HT1080 (cell line): ENCODE measurements at regions not wholly inside any gene's neighbourhood (a gene's known extent, or its start where the extent isn't known, plus 50 kb on each side); places are given as distances from the start of the nearest gene placed in this dataset.

Source experiments
- DNase-seq: peaks from one replicate; pipeline ENCODE4 v3.0.0-alpha.2; 2015; ENCODE audit warnings: low read depth

DNA sequence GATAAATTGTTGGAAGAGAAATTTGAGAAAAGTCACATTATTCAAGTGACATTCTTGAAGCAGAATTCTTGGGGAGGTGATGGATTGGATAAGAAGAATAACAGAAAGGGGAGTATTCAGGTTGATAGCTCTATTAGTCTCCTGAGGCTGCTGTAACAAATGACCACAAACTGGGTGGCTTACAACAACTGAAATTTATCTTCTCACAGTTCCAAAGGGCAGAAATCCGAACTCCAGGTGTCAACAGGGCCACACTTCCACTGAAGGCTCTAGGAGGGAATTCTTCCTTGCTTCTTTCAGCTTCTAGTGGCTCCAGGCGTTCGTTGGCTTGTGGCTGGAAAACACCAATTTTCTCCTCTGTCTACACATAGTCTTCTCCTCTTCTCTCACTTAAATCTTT is 99.8 kb downstream of the TES start:
- no peak for DNase-seq

DNA sequence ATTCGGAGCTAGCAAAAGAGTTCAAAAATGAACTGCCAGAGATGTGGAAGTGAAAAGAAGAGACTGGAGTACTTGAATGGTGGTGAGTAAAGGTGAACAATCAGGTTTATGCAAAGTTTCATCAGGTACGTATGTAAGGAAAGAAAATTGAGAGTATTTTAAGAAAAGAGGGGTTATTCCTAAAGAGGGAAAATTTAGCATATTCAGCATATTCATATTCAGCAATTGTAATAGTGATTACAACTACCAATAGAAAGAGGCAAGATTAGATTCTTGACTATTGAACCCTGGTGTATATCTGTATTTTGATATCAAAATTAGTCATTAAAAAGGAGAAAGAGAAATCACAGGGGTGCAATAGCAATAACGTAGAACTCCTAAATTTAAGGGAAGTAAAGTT is 100.9 kb downstream of the TES start:
- no peak for DNase-seq

DNA sequence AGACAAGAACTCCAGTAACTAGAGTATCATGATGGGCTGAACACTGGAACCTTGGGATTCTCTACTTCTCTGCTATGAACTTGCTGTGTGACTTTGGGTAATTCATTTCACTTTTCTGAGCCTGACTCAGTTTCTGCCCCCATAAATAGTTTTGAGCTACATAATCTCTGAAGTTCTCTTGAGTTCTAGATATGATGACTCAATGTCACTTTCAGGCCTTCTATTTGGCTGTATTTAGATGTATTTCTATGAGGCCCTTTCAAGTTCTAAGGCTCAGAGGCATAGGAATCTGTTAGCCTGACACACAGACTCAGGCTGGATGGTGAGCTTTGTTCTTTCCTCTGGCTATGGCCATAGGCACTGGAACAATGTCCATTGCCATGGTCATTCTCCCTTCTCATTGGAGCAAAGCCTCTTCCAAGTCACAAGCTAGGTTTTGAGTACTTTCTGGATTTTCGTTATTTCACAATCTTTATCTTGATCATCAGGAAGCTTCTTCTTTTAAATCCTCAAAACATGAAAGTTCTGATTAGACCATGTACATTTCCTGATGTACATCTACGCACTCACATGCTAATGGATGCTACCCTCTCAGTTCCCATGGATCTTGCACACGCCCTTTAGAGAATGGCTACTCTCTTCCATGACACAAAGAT is 101.6 kb downstream of the TES start:
- DNase-seq = no peak

DNA sequence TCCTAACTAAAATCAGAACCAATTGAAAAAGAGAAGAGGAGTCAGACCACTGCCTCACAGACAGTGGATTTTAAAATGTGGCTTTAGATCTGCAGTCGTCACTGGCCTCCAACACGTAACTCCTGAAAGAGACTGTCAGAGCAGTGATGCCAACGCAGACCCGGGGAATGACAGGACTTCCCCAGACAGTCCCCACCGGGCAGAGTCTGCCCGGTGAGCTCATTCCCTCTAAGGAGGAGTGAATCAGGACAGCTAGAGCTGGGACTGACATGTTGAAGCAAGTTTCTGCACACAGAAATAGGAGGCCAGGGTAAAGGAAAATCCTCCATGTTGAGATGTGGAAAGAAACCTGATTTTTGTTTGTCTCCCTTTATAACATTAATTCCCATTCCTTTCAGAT is 105.0 kb downstream of the TES start:
- DNase-seq = peak; percentile 30

DNA sequence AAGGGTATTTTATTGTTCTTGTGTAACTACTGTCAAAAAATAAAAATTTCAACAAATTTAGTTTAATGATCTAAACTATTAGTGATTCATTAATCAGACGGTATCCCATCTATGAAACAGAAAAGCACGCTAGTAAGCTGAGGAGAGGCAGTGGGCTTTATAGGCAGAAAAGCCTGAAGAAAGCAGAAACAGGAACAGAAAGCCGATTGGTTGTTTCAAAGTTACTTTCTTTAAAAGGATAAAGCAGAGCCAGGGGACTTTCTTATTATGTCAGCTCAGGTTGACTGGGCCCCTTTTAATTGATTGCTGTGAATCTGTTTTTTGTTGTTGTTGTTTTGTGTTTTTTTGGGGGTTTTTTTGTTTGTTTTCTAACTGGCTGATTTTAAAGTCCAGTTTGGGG is 105.5 kb downstream of the TES start:
- DNase-seq = no peak

DNA sequence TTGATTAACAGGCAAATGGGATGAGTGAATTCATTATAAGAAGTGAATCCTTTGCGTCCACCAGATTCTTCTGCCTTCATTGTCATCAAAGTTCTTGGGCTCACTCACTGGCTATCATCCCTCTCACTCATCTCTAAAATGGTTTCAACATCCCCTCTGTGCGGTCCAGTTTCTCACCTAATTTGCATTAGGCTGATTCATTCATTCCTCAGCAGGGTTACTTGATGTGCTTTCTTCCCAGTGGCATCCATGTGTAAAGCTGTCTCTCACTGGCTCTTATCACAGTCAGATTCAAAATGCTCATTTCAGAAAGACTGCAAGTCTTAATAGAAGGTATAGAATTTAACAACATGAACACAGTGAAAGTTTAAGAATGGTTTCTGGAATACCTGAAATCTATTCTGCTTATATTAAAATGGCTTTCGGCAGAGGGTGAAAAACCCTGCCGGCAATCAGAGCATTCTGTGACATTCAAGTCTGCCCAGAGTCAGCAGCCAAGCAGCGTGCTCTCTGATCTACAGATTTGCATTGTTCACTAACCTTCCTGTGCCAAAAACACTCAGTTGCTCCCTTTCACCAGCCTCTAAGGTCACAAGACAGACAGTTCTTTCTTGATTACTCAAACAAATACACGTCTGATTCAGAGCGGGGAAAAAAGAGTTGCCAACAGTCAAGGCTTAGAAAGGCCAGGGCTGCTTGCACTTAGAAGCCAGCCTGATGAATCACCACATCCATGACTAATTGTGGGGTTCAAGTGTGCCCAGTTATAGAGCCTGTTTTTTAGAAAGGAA is 106.7 kb downstream of the TES start:
- DNase-seq = peak; percentile 100

DNA sequence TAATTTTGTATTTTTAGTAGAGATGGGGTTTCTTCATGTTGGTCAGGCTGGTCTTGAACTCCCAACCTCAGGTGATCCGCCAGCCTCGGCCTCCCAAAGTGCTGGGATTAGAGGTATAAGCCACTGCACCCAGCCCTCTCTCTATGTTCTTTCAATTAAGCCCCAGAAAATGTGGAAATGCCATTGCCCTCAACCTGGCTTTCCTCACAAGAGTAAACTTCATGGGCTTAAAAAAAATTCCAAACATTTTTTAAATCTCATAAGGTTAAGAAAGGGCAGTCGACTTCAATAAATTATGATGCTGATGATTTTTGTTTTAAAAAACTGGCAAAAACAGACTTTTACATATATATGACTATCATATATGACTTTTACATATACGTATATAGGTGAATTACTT is 107.6 kb downstream of the TES start:
- no peak for DNase-seq

DNA sequence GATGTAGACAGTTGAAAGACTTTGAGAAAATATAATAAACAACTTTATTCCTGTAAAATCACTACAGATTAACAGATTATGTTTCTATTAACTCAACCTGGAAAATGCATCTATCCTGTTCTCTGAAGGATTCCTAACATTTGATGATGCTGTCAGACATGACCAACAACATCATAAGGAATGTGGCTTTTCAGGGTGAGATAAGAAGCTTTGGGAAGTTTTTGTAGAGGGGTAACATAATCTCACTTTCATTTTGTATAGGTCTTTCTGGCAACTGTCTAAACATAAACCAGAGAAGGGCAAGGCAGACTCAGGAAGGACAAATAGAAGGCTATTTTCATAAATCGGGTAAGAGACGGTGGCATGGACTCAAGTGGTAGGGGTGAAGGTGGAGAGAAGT is 112.2 kb downstream of the TES start:
- DNase-seq = no peak

DNA sequence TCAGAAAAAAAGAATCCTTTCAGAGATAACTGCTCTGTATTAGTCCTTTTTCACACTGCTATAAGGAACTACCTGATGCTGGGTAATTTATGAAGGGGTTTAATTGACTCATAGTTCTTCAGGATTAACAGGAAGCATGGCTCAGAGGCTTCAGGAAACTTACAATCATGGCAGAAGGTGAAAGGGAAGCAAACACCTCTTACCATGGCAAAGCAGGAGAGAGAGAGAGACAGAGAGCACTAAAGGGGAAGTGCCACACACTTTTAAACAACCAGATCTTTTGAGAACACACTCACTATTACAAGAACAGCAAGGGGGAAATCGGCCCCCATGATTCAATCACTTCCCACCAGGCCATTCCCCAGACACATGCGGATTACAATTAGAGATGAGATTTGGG is 114.2 kb downstream of the TES start:
- peak; percentile 27 for DNase-seq

DNA sequence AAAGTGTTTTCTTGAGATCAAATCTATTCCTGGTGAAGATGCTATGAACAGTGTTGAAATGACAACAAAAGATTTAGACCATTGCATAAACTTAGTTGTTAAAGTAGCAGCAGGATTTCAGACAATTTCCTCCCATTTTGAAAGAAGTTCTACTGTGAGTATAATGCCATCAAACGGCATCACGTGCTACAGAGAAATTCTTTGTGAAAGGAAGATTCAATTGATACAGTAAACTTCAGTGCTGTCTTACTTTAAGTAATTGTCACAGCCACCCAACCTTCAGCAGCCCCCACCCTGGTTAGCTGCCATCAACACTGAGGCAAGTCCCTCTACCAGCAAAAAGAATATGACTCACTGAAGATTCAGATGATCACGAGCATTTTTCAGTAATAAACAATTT is 115.2 kb downstream of the TES start:
- no peak for DNase-seq

DNA sequence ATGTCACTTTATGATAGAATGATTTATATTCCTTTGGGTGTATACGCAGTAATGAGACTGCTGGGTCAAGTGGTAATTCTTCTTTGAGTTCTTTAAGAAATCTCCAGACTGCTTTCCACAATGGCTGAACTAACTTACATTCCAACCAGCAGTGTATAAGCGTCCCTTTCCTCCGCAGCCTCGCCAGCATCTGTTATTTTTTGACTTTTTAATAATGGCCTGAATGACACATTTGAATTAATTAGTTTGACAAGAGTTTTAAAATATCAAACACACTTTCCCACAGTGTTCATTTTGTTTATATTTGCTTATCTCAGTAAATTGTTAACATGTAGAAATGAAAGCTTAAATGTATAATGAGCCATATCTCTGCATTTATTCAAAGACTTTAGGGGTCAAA is 116.8 kb downstream of the TES start:
- DNase-seq = no peak

DNA sequence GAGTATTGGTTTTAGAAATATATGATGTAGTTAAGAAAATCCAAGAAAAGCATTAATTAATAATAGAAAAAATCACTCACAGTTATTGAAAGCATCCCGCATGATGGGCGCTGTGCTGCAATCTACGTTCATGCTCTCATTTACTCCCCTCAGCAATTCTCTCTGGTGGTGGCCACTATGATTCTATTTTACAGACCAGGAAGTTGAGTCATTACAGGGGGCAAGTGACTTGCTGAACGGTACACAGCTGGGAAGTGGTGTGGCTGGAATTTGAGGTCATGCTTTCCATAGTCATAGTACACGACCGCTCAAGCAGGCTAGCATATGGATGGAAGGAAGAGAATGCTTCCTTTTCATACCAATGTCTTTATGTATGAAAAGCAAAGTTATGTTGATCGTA is 117.4 kb downstream of the TES start:
- DNase-seq = peak; percentile 95

DNA sequence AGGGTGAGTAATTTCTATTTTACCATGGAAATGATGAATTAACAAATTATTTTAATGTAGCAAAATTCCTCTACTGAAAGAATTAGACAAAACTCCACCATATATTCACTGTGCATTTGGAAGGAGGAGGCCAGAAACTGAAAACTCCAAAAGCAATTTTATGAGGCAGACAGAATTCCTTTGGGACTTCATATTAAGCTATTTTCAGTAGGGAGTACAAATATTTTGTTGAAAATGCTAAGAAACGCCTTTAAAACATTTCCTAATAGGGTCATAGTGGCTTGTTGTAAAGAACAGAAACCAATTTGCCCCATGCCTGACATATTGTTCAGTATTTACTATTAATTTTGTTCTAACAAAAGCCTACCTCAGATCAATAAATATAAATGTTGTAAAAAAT is 117.8 kb downstream of the TES start:
- no peak for DNase-seq

DNA sequence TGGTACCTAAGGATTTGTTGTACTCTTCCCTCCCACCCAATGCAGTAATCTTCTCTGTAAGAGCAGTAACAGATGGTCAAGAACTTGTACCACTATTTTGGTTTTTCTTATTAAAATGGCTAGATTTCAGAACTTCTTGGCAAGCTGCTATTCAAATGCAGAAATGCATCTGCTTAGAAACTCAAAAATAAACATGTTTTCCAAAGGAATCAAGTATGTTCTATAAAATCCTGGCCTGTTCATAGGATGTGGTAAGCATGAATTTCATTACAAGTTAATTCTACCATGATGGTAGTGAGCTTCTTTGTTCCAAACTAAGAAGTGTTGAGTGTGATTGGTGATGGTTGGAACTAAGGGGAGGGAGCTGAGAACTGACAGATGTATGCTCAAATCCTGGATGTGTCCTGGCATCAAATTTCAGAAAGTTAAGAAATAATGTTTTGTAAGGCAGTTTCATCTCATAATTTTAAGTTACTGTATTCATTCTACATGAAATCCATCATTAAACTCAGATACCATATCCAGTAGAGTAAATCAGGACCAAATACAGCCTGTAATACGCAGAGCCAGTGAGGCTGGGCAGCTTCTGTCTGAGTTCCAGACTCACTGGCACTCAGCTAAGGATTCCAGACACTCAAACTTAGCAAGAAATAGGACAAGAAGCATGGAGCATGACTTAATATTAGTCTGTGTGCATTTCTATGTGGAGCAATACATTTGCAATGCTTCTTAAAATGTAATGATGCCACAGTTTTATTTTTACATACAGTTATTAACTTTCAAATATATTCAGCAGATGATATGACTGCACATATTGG is 119.6 kb downstream of the TES start:
- DNase-seq = no peak

DNA sequence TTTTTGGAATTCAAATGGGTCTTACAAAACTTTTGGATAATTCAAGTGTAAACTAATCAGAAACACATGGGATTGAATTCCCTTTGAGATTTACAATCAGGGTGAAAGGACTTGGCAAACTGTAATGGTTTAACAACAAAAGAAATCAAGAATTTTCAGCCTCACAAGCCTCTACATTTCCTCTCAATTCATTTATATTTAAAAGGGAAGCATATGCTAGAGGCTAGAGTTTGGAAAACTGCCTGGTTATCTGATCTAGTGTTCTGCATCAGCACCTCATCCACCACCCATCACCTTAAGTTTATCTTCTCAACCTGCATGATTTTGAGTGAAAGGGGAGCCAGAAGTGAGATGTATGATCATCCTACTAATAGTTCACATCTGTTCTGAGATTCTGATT is 120.7 kb downstream of the TES start:
- DNase-seq = no peak

DNA sequence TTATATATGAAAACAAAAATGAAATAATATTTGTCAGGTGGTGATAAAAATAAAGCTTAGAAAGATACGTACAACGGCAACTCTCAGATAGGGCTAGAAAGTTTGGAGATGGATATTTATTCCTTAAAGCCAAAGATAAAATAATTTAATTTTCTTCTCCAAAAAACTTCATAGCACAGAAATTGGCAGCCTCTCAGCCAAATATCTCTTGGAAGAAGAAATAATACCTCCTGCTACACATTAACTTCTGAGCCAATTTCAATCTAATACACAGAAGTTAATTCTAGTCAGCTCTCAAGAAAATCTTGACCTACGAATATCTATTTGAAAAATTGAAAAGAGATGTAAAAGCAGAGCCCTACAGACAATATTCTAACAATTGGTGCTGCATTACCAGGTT is 122.4 kb downstream of the TES start:
- no peak for DNase-seq

DNA sequence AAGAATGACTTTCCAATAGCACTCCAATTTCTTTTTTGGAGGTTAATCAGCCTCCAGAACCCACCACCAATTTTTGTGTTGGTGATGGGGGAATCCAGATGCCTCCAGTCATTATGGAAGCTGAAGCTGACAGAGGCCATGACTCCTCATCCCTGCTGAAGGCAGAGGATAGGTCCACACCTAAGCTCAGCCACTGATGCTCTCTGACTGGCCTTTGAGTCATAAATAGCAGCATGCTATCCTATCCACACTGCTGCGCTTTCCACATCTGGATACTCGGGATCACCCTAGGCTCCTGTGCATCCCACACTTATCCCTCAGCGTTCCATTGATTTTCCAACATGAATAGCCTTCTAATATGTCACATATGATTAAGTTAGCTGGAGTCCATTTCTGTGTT is 124.2 kb downstream of the TES start:
- peak; percentile 18 for DNase-seq

DNA sequence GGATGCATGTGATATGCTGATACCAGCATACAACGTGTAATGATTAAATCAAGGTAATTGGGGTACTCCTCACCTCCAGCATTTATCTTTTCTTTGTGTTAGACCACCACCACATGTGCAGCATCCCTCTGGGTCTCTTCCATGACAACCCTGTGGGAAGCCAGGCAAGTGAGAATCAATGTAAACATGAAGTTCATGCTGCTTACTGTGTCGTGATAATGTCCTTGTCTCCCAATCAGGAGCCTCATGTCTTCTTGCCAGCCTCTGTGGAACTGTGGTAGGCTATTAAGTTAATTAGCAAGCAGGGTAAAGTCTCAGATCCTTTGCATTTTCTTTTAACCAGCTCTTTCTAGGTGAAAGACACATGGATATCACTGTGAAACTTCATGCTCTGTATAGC is 126.7 kb downstream of the TES start:
- DNase-seq = no peak

DNA sequence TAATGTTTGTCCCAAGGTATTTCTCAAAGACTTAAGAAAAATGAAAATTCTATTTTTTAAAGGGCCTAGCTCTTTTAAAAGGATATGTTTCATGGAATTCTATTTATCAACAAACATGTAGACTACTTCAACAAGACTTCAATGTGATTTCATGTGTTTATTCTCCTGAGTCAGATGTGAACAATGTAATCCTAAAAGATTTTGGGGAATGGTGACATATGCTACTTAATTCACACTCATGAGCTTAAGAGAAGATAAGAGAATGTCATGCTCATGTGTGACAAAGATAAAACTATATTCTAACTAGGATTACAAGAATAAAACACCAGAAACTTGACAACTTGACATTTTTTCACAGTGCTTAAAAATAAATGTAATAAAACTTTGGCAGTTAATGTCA is 127.5 kb downstream of the TES start:
- DNase-seq = no peak

DNA sequence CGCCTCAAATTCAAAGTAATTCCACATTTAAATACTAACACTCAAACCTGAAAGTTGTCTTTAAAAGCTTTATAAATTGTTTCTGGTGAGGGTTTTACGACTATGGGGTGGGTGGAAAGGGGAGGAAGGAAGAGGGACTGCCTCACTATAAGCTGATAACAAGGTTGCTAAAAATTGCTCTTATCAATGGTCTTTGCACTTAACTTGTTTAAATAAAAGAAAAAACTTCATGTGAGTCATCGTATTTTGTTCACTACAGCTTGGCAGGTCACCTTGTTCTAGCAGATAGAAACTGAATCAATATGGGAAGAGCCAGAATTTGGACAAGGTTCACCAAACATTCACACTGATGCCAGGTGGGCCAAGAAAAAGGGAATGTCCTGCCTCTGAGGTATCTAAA is 129.2 kb downstream of the TES start:
- DNase-seq = no peak

DNA sequence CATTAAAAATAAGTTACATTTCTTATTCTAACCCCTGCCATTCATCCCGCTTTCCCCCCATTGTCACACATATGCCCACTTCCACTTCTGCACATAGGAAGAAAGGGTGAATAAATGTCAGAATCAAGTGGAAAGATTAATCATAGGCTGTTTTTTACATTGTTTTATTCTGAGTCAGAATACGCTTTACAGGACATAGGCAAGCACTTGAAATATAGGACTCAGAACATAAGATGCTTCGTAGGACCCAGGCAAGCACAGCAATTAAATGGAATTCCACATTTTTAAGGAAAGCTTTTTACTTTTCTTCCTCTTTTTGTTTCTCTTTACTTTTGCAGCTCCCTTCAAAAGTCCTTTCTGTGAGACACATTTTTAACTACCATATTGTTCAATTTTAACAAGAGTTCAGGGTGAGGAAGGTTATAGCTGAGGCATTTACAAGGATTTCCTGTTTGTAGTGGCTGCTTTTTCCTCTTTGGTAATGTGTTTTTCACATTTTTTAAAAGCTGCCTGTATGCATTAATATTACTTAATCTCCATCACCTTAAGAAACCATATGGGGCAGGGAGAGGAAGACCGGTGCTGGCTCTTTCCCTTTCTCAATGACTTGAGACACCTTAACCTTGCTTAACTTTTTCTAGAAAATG is 130.0 kb downstream of the TES start:
- peak; percentile 66 for DNase-seq
